ENCODE measurements at regions not wholly inside any gene's neighbourhood (a gene's known extent, or its start where the extent isn't known, plus 50 kb on each side); places are given as distances from the start of the nearest gene placed in this dataset.

GRCh38 chr6:129778793-129779192 is 68.8 kb upstream of the ARHGAP18 start:
- Histone ChIP-seq H3K27me3 (ENCODE audit: control insufficient read depth in 1 of 2, insufficient read depth in 2 of 2, low read length in 2 of 2) (no peaks in the 10 kb centered on the region), H3K4me3 (replicated peaks in 1 of 3; ENCODE audit: insufficient read depth in 1 of 3, low read depth in 2 of 3, low read length in 3 of 3) (no peak overlapping the region), H2AFZ (ENCODE audit: low read length) (no peak overlapping the region), H3K9me3 (ENCODE audit: low read length) (peaks cover 4% of the 10 kb centered on the region; the same call in 1 of the 2 replicates), H3K4me1 (ENCODE audit: insufficient read depth, low read length) (peaks cover 6% of the 10 kb centered on the region), H3K4me2 (ENCODE audit: low read depth, low read length) (no peak overlapping the region), H3K79me2 (ENCODE audit: insufficient read depth, low read length) (no peaks in the 10 kb centered on the region), H3K27ac (ENCODE audit: extremely low read length, insufficient read depth, low read length) (no peak overlapping the region), H3K9ac (ENCODE audit: insufficient read depth, low read depth, low read length) (no peak overlapping the region), H4K20me1 (ENCODE audit: insufficient read depth, low read length) (no peaks in the 10 kb centered on the region), H3K36me3 (replicated peaks in 1 of 2; ENCODE audit: control insufficient read depth in 1 of 2, insufficient read depth in 2 of 2, low read length in 2 of 2) (no peaks in the 10 kb centered on the region)
- TF ChIP-seq CBX1 (IDR thresholded peaks at IDR 0.05; ENCODE audit: low read depth) (no peak), ZFP1 (CRISPR knock-in tag; IDR thresholded peaks at IDR 0.05) (peak; percentile 93)
- no peak for FAIRE-seq
- BruUV-seq (replicated peaks), result no TSS peak
- in situ Hi-C loops (cut with HindIII; ENCODE audit: extremely low pct_ligation_motif_present, low pct_unique_long_range_greater_than_20kb), result no loop called here
- CTCF ChIA-PET (ENCODE audit: low intra/inter-chr PET ratio, low total read pairs), result no interaction called here
- POLR2A ChIA-PET, result no interaction called here
- intact Hi-C loops (cut with micrococcal nuclease; ENCODE audit: unreplicated experiment), result no loop called here
- DNase-seq (ENCODE audit: low spot score), result no peak
- WGBS (ENCODE audit: low lambda C conversion rate), result 1% methylated on average over 1 of the region's 1 CpG
- no peak for ATAC-seq

DNA sequence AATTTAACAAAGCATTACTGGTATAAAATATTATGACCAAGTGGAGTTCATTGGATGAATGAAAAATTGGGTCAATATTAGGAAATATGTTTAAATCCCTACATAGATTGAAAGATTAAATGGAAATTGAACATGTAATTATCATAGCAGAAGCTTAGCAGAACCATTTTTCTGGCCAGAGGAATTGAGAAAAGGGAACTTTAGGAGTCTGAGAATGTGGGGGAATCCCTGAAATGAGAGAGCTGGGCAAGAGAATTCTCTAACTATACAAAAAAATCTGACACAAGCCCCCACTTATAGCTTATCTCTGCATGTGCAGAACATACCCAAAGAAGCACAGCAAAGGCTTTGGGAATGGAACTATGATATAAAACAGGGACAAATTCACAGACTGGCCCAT is 67.4 kb upstream of the ARHGAP18 start:
- FAIRE-seq (no peak), DNase-seq (ENCODE audit: low spot score) (no peak), ATAC-seq (no peak)
- no peaks in the 10 kb centered on the region for H3K36me3 ChIP-seq (replicated peaks in 1 of 2; ENCODE audit: control insufficient read depth in 1 of 2, insufficient read depth in 2 of 2, low read length in 2 of 2)
- H2AFZ ChIP-seq (ENCODE audit: low read length), result no peak overlapping the region
- no peaks in the 10 kb centered on the region for H3K79me2 ChIP-seq (ENCODE audit: insufficient read depth, low read length)
- H3K9ac ChIP-seq (ENCODE audit: insufficient read depth, low read depth, low read length), result no peak overlapping the region
- H3K4me1 ChIP-seq (ENCODE audit: insufficient read depth, low read length), result peaks cover 6% of the 10 kb centered on the region
- in situ Hi-C loops (cut with HindIII; ENCODE audit: extremely low pct_ligation_motif_present, low pct_unique_long_range_greater_than_20kb) (no loop called here), intact Hi-C loops (cut with micrococcal nuclease; ENCODE audit: unreplicated experiment) (no loop called here)
- H3K27ac ChIP-seq (ENCODE audit: extremely low read length, insufficient read depth, low read length), result no peak overlapping the region
- no peak overlapping the region for H3K4me2 ChIP-seq (ENCODE audit: low read depth, low read length)
- TF ChIP-seq ETV5 (CRISPR knock-in tag; IDR thresholded peaks at IDR 0.05; ENCODE audit: borderline replicate concordance), result no peak
- TF ChIP-seq NFIB (CRISPR knock-in tag; IDR thresholded peaks at IDR 0.05; ENCODE audit: borderline replicate concordance), result no peak
- TF ChIP-seq ZNF510 (CRISPR knock-in tag; IDR thresholded peaks at IDR 0.05; ENCODE audit: low read depth), result no peak
- TF ChIP-seq, protein P1, sequence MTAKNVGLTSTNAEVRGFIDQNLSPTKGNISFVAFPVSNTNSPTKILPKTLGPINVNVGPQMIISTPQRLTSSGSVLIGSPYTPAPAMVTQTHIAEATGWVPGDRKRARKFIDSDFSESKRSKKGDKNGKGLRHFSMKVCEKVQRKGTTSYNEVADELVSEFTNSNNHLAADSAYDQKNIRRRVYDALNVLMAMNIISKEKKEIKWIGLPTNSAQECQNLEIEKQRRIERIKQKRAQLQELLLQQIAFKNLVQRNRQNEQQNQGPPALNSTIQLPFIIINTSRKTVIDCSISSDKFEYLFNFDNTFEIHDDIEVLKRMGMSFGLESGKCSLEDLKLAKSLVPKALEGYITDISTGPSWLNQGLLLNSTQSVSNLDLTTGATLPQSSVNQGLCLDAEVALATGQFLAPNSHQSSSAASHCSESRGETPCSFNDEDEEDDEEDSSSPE (CRISPR knock-in tag; IDR thresholded peaks at IDR 0.05), result no peak
- TF ChIP-seq MED13 (CRISPR knock-in tag; IDR thresholded peaks at IDR 0.05), result no peak
- no peak for TF ChIP-seq CEBPB (IDR thresholded peaks at IDR 0.05; ENCODE audit: borderline replicate concordance, low read depth, low read length)
- TF ChIP-seq RNF219 (CRISPR knock-in tag; IDR thresholded peaks at IDR 0.05), result no peak
- no peak for TF ChIP-seq ZNF383 (CRISPR knock-in tag; IDR thresholded peaks at IDR 0.05; ENCODE audit: borderline replicate concordance)
- TF ChIP-seq, protein P2, sequence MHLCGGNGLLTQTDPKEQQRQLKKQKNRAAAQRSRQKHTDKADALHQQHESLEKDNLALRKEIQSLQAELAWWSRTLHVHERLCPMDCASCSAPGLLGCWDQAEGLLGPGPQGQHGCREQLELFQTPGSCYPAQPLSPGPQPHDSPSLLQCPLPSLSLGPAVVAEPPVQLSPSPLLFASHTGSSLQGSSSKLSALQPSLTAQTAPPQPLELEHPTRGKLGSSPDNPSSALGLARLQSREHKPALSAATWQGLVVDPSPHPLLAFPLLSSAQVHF (CRISPR knock-in tag; IDR thresholded peaks at IDR 0.05), result no peak
- no peak for TF ChIP-seq XRCC5 (optimal IDR thresholded peaks at IDR 0.05; ENCODE audit: low read length)
- TF ChIP-seq MLX (CRISPR knock-in tag; IDR thresholded peaks at IDR 0.05), result no peak
- no peaks in the 10 kb centered on the region for H4K20me1 ChIP-seq (ENCODE audit: insufficient read depth, low read length)
- peaks cover 4% of the 10 kb centered on the region; the same call in 1 of the 2 replicates for H3K9me3 ChIP-seq (ENCODE audit: low read length)
- H3K4me3 ChIP-seq (replicated peaks in 1 of 3; ENCODE audit: insufficient read depth in 1 of 3, low read depth in 2 of 3, low read length in 3 of 3), result no peak overlapping the region
- ChIA-PET POLR2A (no interaction called here), CTCF (ENCODE audit: low intra/inter-chr PET ratio, low total read pairs) (no interaction called here)
- no peaks in the 10 kb centered on the region for H3K27me3 ChIP-seq (ENCODE audit: control insufficient read depth in 1 of 2, insufficient read depth in 2 of 2, low read length in 2 of 2)
- BruUV-seq (replicated peaks), result no TSS peak

All from HepG2 (cell line).